Stimulated activated CD4-positive, alpha-beta T cell treated with anti-CD3 and anti-CD28 coated beads, Interleukin-1b, Interleukin-23, amount 100 ng/mL, for 24 hours (primary cell): ENCODE measurements at regions not wholly inside any gene's neighbourhood (a gene's known extent, or its start where the extent isn't known, plus 50 kb on each side); places are given as distances from the start of the nearest gene placed in this dataset.
"Not testable (repeated sequence)": the region's sequence is repeated elsewhere in the genome, so short reads cannot be mapped to it uniquely, and the experiment has no call there.

ENCODE experiments used
- DNase-seq, 4 experiments: peaks; one replicate each; pipeline ENCODE4 v3.0.0-alpha.2; 2020; ENCODE audit warnings: low read depth in 4 of 4, low spot score in 1 of 4

GRCh38 chr2:3899536-3900155 is 196.3 kb downstream of the DCDC2C start:
- DNase-seq = no peak

GRCh38 chr2:3902131-3902530 is 198.8 kb downstream of the DCDC2C start:
- no peak for DNase-seq

- no peak for DNase-seq
Observed at GRCh38 chr2:3904061-3904460, 200.7 kb downstream of the DCDC2C start.

GRCh38 chr2:3908498-3908897 is 205.1 kb downstream of the DCDC2C start:
- DNase-seq = not testable (repeated sequence)

- DNase-seq = no peak
Observed at GRCh38 chr2:3911882-3912455, 208.6 kb downstream of the DCDC2C start.

GRCh38 chr2:3913166-3913565 is 209.8 kb downstream of the DCDC2C start:
- DNase-seq = no peak

- DNase-seq = no peak
Observed at GRCh38 chr2:3914241-3914640, 210.9 kb downstream of the DCDC2C start.

GRCh38 chr2:3927031-3927430 is 223.7 kb downstream of the DCDC2C start:
- DNase-seq = no peak

- DNase-seq = no peak
Observed at GRCh38 chr2:3929374-3929773, 226.0 kb downstream of the DCDC2C start.

GRCh38 chr2:3930246-3930645 is 226.9 kb downstream of the DCDC2C start:
- no peak for DNase-seq

- DNase-seq = no peak
Observed at GRCh38 chr2:3940661-3941060, 237.3 kb downstream of the DCDC2C start.

- no peak for DNase-seq
Observed at GRCh38 chr2:3942841-3943240, 239.5 kb downstream of the DCDC2C start.

- DNase-seq = no peak
Observed at GRCh38 chr2:3944071-3944470, 240.7 kb downstream of the DCDC2C start.

- DNase-seq = no peak
Observed at GRCh38 chr2:3944841-3945240, 241.5 kb downstream of the DCDC2C start.

- no peak for DNase-seq
Observed at GRCh38 chr2:3948191-3948590, 244.8 kb downstream of the DCDC2C start.

GRCh38 chr2:3951131-3951954 is 248.0 kb downstream of the DCDC2C start:
- no peak for DNase-seq

- DNase-seq = no peak
Observed at GRCh38 chr2:3952866-3953516, 249.6 kb downstream of the DCDC2C start.

- no peak for DNase-seq
Observed at GRCh38 chr2:3954261-3954660, 250.9 kb downstream of the DCDC2C start.

GRCh38 chr2:3956406-3956805 is 253.0 kb downstream of the DCDC2C start:
- no peak for DNase-seq

GRCh38 chr2:3956892-3957291 is 253.5 kb downstream of the DCDC2C start:
- DNase-seq = no peak

GRCh38 chr2:3958465-3958864 is 255.1 kb downstream of the DCDC2C start:
- no peak for DNase-seq

- DNase-seq = no peak
Observed at GRCh38 chr2:3958969-3959368, 255.6 kb downstream of the DCDC2C start.
